ENCODE measurements at regions not wholly inside any gene's neighbourhood (a gene's known extent, or its start where the extent isn't known, plus 50 kb on each side); places are given as distances from the start of the nearest gene placed in this dataset.
"Not testable (repeated sequence)": the region's sequence is repeated elsewhere in the genome, so short reads cannot be mapped to it uniquely, and the experiment has no call there.

DNA sequence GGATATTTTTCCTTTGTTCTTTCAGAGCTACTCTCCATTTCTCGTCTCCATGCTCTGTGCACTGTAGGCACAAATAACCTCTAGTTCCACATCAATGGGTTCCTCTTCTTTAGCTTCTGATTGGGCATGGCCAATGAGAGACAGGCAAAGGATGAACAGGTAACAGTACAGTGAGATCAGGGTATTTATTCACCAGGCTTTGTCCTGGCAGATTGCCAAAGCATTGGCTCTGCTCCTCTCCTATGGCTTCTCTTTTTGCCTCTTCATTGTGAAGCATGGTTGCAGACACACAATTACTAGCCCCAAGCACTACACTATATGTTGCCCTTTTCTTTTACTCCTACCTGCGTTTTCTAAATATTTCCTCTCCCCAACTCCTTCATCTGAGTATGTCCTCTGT lies 215.1 kb upstream of the ARRDC3 start:
- DNase-seq (ENCODE audit: low spot score), result no peak

DNA sequence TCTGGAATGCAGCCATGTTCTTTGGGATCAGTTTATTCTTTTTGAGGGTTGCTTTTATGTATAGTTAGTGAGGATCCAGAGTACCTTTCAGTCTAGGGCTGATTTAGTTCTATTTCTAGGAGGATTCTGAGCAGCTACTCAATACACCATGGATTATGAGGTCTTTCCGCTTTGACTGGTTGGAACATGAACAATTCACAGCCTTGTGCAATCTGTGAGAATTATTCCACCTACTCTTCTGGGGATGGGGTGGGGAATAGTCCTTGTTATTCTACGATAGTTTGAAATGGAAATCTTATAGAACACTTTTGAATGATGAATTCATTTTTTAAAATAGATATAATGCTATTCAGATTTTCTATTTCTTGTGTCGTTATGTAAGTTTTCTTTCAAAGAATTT lies 212.3 kb upstream of the ARRDC3 start:
- no peak for DNase-seq (ENCODE audit: low spot score)

DNA sequence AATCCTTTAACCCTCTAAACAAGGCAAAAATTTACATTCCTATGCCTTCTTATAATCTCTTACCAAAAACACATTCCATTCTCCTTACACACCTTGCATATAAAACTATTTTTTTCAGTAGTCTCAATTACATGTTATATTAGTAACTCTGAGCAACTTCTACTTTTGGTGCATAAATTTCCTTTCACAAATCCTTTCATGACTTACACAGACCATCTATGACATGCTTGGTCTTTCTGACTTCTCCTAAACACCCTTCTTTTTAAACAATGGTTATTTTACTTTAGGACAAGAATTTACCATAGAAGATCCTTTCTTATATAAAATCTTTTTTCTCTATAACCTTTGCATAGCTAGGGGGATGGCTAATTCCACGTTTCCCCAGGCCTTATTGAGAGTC lies 208.0 kb upstream of the ARRDC3 start:
- no peak for DNase-seq (ENCODE audit: low spot score)

DNA sequence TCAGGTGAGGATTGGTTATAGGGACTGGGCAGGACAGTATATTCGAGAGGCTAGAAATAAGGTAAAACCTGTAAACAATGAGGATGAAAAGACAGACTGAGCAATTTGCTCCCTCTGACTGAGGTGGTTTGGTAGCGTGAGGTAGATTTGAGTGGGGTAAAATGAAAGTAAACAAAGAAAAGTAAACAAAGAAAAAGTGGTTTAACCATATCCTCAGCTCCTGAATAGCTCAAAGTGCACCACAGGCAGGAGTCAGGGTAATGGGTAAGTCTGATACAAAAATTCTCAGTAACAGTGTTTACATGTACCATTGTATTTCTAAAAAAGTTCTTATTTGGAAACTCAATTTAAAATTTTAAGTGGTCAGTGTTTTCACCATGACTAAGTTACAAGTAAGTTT lies 203.1 kb upstream of the ARRDC3 start:
- no peak for DNase-seq (ENCODE audit: low spot score)

DNA sequence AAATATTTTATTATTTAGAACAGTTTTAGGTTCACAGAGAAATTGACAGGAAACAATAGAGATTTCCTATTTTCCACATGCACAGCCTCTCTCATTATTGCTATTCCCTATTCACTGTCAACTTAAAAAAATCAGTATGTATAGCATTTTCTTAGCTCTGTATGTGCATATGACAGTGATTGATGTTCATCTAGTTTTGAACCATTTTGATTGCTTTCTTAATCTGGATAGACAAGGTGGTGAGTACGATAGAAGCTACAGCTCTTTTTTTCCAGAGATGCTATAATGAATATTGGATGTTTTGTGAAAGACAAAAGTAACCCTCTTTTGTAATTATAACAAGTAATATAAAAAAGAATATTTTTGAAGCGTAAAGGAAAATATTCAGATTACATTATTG lies 201.2 kb upstream of the ARRDC3 start:
- DNase-seq (ENCODE audit: low spot score), result no peak

DNA sequence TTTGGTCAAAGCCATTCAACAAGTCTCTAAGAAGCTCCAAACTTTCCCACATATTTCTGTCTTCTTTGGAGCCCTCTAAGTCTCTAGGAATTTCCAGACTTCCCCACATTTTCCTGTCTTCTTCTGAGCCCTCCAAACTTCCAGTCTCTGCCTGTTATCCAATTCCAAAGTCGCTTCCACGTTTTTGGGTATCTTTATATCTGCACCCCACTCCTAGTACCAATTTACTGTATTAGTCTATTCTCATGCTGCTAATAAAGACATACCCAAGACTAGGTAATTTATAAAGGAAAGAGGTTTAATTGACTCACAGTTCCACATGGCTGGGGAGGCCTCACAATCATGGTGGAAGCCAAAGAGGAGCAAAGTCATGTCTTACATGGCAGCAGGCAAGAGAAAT lies 182.9 kb upstream of the ARRDC3 start:
- not testable (repeated sequence) for DNase-seq (ENCODE audit: low spot score)

DNA sequence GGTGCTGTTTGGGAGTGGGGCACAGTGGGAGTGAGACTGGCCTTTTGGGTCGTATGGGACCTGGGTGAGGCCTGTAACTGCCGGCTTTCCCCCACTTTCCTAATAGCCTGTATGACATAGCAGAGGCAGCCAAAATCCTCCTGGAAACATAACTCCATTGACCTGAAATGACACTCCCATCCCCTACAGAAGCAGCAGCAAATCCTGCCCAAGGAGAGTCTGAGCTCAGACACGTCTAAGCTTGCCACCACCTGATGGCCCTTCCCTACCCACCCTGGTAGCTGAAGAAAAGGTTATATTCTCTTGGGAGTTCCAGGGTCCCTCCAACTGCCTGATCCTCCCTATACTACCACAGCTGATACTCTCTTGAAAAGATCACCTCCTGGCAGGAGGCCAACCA lies 179.8 kb upstream of the ARRDC3 start:
- DNase-seq (ENCODE audit: low spot score), result no peak

DNA sequence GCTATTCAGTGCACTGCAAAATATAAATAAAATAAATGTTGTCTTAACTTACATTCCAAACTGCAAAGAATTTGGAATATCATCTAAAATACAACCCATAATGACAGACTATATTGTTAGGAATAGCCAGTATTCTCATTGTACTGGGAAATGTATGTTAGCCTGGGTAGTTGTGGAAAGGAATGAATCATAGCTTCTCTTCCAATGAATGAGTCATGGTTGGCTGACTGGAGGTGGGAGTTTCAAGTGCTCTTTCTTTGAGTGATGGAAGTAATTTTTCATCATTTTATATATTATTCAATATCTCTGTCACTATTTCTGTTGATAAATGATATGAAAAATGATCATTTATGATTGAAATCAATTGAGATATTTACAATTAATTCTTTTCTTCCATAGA lies 158.6 kb upstream of the ARRDC3 start:
- DNase-seq (ENCODE audit: low spot score), result no peak

DNA sequence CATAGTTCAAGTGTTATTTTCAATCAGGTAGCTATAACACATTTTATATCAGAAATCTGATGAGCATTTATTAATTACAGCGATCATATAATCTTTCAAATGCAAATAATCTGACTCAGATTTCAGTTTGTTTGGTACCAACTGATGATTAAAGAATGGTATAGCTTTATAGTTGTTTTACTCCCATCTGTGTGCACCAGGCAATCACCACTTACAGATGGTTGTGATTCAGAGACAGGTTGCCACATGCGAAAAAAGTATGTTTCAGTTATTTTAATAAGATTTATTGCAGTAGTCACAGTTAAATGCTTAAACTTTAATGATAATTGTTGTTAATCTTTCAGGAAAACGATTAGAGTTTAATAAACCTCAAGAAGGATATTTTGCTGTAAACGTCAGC lies 155.1 kb upstream of the ARRDC3 start:
- no peak for DNase-seq (ENCODE audit: low spot score)

DNA sequence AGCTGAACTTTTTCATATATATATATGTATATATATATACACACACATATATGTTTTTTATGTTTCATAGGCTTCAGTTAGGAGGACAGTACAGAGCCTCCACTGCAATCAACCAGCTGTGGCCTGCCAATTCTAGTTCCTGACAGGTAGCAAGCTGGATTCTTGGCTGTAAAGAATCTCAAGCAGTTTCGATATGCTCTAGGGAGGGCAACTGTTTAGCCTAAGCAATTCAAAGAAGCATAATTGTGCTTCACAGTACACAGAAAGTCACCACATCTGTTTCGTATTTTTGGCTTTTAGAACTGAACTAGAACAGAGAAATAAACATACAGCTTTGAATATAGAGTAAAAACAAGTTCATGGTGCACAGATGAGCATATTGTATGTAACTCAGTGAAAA lies 152.4 kb upstream of the ARRDC3 start:
- no peak for DNase-seq (ENCODE audit: low spot score)

DNA sequence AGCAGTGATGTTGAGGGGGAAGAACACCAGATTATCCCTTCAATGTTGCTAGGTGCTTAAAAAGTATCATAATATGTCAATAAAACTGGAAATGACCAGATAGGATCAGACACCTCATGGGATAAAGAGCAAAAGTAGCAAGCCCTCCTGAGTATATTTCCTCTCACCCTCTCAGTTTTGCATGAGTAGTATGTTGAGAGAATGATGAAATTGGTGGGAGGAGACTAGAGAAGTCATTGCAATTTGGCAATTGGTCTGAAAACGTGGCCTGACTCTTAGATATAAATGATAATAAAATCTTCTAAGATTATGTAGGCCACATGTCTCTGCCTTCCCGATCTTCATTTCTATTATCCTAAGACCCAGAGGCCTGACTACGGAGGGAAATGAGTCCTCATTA lies 151.2 kb upstream of the ARRDC3 start:
- no peak for DNase-seq (ENCODE audit: low spot score)

DNA sequence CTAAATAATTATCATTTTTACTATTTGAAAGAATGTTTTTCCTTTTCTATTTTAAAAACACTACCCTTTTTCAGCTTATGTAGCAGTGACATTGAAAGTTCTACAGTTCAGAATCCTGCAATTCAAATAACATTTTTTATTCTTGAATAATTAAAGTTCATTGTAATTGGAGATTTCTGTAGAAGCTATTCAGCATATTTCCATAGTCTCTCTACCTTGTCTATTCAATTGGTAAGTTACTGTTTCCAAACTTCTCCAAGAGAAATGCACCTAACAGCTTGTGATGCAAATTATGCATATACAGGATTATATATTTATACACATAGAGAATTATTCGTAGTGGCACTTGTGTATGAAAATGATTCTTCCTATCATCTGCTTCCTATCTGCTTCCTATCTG lies 149.7 kb upstream of the ARRDC3 start:
- no peak for DNase-seq (ENCODE audit: low spot score)

DNA sequence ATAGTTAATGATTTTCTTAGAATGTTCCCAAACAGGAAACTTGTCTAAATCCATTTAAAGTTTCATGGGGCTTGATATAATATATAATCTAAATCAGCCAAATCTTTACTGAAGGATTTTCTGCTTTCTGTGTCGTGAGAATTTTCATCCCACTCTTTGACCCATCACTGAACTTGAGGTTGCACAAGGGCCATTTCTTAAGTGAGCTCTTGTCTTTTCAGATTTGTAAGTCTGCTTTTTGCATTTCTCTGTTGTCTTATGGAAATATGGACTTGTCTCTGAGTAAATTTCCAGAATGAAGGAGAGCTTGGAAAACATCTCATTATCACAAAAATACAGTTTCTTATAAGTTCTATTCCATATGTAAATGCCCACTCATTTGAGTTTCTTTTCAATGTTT lies 149.2 kb upstream of the ARRDC3 start:
- DNase-seq (ENCODE audit: low spot score), result no peak

DNA sequence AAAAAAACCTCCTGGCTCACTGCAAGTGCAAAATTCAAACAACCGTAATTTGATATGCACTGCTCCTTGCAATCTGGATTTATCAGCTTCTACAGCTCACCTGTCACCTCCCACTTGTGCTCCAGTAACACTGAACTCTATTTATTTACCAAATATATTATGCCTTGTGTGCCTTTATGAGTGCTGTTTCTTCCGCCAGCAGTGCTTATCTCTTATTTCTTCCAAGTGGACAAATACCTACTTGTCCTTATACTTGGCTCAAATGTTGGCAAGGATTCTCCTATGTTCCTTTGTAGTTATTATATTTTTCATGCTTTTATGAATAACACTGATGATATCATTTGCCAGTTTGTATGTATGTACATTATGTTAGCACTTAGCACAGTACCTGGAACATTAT lies 145.7 kb upstream of the ARRDC3 start:
- DNase-seq (ENCODE audit: low spot score), result no peak

DNA sequence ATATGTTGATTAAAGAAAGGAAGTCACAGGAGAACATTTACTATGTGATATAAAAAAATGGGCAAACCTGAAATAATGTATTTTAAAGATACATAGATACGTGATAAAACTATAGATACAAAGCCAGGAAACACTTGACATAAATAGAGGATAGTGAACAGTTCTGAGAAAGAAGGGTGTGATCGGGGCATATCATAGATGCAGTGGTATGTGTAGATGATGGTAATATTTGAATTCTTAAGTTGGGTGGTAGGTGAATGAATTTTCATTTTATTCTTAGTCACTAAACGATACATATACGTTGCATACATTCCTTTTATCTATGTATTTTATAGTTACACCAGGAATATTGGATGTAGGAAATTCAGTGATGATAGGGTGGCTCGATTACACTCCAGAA lies 138.7 kb upstream of the ARRDC3 start:
- DNase-seq (ENCODE audit: low spot score), result no peak

DNA sequence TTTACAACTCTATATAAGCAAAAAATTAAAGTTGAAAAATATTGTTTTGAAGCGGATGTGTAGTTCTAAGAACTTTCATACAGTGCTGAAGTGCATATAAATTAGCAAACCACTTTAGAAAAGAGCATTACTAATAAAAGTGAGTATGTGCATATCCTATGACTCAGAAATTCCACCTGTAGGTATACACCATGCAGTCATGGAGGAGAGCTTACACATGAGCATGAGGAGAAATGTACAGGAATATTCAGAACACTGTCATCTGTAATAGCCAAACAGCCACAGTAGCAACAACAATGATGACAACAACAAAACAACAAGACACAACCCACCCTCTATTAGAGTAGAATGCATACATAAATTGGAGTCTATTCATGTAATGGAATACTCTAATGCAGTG lies 138.2 kb upstream of the ARRDC3 start:
- no peak for DNase-seq (ENCODE audit: low spot score)

DNA sequence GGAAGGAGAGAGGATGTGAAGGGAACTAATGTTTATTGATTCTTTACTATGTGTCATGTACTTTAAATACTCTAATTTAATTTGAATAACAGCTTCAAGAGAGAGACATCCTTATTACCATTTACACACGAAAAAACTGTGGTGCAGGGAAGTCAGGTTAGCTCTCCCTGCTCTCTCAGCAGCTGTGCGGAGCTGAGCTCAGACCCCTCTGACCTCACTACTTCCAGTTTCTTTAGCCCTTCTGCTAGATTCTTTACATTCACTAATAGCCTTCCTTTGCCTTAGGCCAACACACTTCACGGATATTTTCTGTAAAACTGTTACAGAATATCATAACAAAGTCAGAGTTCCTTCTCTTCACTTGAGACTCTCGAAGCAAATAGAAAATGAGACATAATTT lies 131.3 kb upstream of the ARRDC3 start:
- no peak for DNase-seq (ENCODE audit: low spot score)

DNA sequence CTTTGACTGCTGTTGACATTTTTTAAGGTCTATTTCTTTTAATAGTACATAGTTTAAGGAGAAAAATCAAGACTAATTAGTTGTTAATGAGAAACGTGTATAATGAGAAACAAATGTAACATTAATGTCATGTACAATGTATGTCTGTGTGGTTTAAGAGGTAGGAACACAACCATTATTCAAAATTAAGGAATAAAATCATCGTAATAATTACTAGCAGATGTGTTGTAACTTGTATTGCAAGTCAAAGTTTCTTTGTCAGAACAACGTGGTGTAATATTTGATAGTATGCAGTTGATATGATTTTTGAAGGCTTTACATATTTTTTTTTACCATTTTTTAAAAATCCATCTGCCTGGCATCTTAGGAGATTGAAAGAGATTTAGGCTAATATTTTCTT lies 120.2 kb upstream of the ARRDC3 start:
- no peak for DNase-seq (ENCODE audit: low spot score)

DNA sequence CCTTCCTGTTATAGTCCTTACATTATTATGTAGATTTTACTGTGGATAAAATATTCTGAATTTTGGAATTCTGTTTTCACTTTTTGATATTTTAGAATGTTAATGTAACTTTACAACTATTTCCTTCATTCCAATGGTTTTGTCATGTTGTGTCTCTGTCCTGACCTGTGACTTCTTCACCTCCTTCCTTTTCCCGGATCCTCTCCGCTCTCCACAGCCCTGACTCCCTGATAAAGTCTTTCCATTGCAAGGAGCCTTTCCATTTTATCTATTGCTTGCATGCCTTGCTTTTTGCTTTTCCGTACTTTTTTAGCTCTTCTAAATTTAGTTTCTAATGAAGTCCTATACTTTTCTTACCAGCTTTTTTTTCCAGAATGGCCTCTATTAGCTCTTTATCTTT lies 117.6 kb upstream of the ARRDC3 start:
- DNase-seq (ENCODE audit: low spot score), result no peak

DNA sequence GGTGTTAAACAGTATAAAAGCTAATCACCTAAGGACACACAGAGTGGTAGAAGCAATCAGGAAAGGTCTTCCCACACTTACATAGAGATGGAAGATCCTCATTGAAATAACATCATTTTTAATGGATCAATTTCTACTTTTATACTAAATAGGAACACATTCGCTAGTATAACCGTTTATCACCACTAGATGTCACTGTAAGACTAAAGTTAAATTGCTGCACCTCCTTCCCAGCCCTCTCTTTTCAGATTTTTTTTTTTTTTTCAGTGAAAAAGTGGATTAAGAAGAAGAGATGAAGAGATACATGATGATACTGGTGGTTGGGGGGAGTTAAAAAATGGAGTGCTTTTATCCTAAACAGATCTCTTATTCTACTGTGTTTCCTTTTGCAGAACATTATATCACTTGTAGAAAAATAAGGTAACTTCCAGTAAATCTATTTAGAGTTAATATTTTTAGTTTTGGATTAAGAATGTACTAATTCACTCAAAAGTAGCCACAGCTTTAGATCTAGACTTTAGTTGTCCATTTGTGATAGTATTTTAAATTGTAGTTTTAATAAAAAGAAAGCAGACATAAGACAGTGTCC lies 116.9 kb upstream of the ARRDC3 start:
- peak; percentile 27 for DNase-seq (ENCODE audit: low spot score)

DNA sequence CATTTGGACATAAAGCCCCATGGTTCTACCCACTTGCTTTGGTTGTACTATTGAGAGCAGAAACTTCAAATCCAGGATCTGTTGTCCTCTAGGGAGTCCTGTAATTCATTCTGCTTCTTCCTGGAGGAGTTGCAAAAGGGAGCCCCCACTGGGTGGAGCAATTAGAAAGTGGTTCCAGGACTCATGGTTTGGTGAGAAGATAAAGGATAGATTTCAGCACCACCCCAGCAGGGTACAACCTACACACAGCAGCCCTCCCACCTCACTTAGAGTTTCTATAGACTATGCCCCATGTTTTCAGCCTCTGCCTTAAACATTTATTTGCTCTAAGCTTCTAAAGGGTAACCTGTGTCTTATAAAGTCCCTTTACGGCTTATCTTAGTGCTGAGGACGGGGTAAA lies 112.6 kb upstream of the ARRDC3 start:
- no peak for DNase-seq (ENCODE audit: low spot score)

DNA sequence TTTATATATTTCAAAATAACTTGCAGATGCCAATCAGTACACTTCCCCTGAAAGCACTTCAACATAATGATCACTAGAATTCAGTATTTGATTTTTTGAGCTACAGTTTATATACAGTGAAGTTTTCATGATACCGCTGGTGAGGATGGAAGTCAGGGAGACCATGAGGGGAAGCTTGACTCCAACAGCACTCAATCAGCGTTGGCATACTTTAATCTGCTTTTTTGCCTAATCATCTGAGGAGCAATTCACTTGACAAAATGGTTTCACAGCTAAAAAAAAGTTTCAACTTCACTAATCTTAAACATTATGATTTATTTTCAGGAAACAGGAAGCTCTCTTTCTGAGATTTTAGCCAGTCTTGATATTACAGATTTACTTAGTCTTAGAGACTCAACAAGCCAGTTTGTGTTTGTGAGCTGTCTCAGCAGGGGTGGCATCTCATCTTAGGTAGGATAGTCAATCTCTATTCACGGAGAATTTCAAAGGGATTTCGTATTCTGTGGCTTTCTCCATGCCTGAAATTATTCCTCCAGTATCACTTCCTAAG lies 111.4 kb upstream of the ARRDC3 start:
- no peak for DNase-seq (ENCODE audit: low spot score)

DNA sequence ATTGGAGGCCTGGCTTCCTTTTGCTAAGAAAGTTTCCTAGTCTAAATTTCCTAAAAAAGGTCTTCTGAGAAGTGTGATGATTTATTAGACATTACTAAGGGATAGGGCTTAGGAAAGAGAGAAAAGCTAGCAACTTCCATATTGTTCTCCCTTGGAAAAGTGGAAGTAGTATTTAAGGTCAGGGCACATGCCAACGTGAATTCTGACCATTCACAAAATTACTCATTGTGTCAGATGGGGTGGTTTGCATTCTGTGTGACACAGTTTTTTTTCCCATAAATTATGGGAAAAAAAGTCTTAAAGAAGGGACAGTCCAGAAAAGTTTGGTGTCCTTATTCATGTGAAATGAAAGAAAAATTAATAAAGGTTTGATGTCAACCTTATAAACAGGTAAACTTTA lies 110.0 kb upstream of the ARRDC3 start:
- no peak for DNase-seq (ENCODE audit: low spot score)

DNA sequence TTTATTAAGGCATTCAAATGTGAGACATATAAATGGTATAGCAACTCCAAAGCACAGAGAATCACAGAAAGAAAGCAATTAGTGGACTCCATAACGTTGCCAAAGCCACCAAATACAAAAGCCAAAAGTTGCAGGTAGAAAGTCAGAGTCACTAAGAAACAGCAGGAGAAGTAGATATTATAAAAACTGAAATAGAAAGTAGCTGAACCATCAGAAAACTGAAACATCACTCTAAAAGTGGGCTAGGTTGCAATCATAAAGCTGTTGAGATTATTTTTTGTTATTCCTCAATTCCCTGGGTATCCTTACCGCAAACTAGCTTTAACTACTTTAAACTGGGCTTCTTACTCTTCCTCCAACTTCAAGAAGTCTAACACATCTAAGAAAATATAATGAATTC lies 108.1 kb upstream of the ARRDC3 start:
- DNase-seq (ENCODE audit: low spot score), result no peak

DNA sequence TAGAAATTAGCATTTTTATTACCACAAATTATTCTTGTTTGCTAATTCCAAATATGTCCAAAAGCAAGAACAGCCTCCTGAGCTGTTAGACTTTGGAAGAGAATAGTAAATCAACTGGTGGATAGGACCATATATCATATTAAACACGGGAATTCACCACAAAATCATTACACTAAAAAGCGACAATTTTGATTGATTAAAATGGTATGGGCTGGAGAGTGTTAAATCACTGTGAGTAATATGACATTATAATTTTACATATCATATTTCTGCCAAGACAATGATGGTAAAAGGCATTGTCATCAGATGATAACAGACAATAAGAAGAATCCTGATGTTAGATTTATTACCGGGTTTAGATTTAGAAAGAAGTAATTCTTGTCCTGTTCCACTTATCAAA lies 107.2 kb upstream of the ARRDC3 start:
- no peak for DNase-seq (ENCODE audit: low spot score)
